ENCODE measurements at regions not wholly inside any gene's neighbourhood (a gene's known extent, or its start where the extent isn't known, plus 50 kb on each side); places are given as distances from the start of the nearest gene placed in this dataset.
"Not testable (repeated sequence)": the region's sequence is repeated elsewhere in the genome, so short reads cannot be mapped to it uniquely, and the experiment has no call there.

DNA sequence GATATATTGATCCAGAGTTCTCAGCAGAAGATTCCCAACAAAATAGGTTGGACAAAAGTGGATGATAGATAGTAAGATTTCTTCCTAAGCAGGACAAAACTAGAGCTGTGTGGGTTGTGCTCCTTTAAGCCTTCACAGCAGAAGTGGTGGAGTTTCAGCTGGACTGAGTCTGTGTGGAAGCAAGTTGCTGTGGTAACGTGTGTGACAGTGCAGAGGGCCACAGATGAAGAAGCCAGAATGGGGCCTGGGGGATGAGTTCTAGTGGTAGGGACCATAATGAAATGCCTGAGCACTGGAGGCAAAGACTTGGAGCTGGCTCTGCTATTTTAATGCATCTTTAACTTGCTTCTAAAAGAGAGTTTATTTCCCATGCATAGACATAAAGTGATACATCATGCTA lies 238.7 kb upstream of the POGK start:
- Histone ChIP-seq H2AFZ (no peak overlapping the region), H3K79me2 (ENCODE audit: low read depth) (no peaks in the 10 kb centered on the region), H3K9me2 (ENCODE audit: insufficient read depth) (no peaks in the 10 kb centered on the region), H3K27ac (no peak overlapping the region), H3F3A (ENCODE audit: insufficient read depth, low read depth) (peaks cover 17% of the 10 kb centered on the region), H4K20me1 (ENCODE audit: insufficient read depth) (no peaks in the 10 kb centered on the region), H3K9me3 (ENCODE audit: insufficient read depth, low read depth) (peaks cover 2% of the 10 kb centered on the region; the same call in 1 of the 2 replicates), H3K4me3 (no peak overlapping the region), H3K4me1 (replicated peaks; ENCODE audit: insufficient read depth) (peaks cover 40% of the 10 kb centered on the region), H3K36me3 (ENCODE audit: low read depth) (no peaks in the 10 kb centered on the region), H3K27me3 (ENCODE audit: insufficient read depth, low read depth) (no peaks in the 10 kb centered on the region), H3K4me2 (no peak overlapping the region)
- ChIA-PET CTCF (no interaction called here), POLR2A (ENCODE audit: unreplicated experiment) (no interaction called here)
- no TSS peak for BruUV-seq (replicated peaks)
- intact Hi-C loops (cut with micrococcal nuclease; ENCODE audit: unreplicated experiment) = no loop called here
- DNase-seq = no peak
- TF ChIP-seq EZH2 (IDR thresholded peaks at IDR 0.05; ENCODE audit: low read depth) (no peak), CTCF (conservative IDR thresholded peaks at IDR 0.05) (no peak)

DNA sequence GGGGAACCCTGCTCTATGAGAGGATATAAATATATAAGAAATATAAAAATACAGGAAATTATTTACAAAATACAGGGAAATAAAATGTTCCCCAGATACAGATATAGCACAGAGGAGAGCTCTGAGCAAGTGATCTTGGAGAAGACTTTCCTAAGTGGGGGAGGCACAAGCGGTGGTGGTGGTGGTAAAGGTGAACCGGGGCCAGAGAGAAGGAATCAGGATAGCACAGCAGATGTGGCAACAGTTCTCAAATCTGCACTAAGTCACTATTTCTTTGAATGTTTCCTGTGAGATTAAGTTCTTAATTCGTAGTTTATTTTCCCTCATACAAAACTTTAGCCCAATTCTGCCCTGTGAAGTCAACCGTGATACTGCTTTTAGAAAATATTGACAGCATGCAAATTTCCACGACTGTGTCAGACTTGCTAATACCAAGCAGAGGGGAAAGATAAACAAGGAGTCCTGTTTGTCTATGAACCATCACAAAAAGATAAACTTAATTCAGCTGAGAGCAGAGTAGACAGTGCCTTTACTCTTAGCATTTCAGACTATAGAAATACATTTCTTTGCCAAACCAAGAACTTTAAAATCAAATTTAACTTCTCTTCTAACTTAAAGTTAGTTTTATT lies 237.5 kb upstream of the POGK start:
- H3K9me3 ChIP-seq (ENCODE audit: insufficient read depth, low read depth) = no peaks in the 10 kb centered on the region
- no peak for TF ChIP-seq CTCF (conservative IDR thresholded peaks at IDR 0.05)
- TF ChIP-seq EZH2 (IDR thresholded peaks at IDR 0.05; ENCODE audit: low read depth) = no peak

DNA sequence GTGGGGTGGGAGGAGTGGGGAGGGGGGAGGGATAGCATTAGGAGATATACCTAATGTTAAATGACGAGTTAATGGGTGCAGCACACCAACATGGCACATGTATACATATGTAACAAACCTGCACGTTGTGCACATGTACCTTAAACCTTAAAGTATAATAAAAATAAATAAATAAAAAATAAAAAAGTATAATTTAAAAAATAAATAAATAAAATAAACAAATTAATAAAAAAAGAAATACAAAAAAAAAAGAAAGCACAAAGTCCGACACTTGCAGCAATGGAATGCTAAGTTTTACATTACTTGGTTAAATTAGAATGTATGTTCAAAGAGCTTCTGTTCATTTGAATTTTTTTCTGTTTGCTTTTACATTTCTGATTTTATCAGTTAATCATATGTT lies 236.5 kb upstream of the POGK start:
- H4K20me1 ChIP-seq (ENCODE audit: insufficient read depth); H3K36me3 ChIP-seq (ENCODE audit: low read depth); H3K79me2 ChIP-seq (ENCODE audit: low read depth); BruUV-seq (replicated peaks); CTCF ChIA-PET; H3K4me3 ChIP-seq; H3K9me3 ChIP-seq (ENCODE audit: insufficient read depth, low read depth); intact Hi-C loops (cut with micrococcal nuclease; ENCODE audit: unreplicated experiment); H2AFZ ChIP-seq; H3K27me3 ChIP-seq (ENCODE audit: insufficient read depth, low read depth); H3K9me2 ChIP-seq (ENCODE audit: insufficient read depth); DNase-seq: not testable (repeated sequence)
- Histone ChIP-seq H3F3A (ENCODE audit: insufficient read depth, low read depth) (peaks cover 17% of the 10 kb centered on the region), H3K4me2 (peak overlapping the region; percentile 55), H3K4me1 (replicated peaks; ENCODE audit: insufficient read depth) (peaks cover 36% of the 10 kb centered on the region), H3K27ac (0 out of 2 replicates have a peak overlapping the region, but pooled peaks have one; percentile 22)
- POLR2A ChIA-PET (ENCODE audit: unreplicated experiment) = interaction anchor here (0.6 kb wide), 1 partner anchor 16 kb away, joined by 12 read pairs; no protein-coding TSS in a partner anchor

More for the DNA sequence above, 237.5 kb upstream of the POGK start:
- ChIA-PET POLR2A (ENCODE audit: unreplicated experiment) (no interaction called here), CTCF (no interaction called here)
- H3F3A ChIP-seq (ENCODE audit: insufficient read depth, low read depth) = peaks cover 17% of the 10 kb centered on the region
- DNase-seq = no peak
- no peaks in the 10 kb centered on the region for H3K79me2 ChIP-seq (ENCODE audit: low read depth)
- peaks cover 36% of the 10 kb centered on the region for H3K4me1 ChIP-seq (replicated peaks; ENCODE audit: insufficient read depth)
- BruUV-seq (replicated peaks) = no TSS peak
- intact Hi-C loops (cut with micrococcal nuclease; ENCODE audit: unreplicated experiment) = no loop called here
- H3K27ac ChIP-seq = no peak overlapping the region
- no peaks in the 10 kb centered on the region for H3K9me2 ChIP-seq (ENCODE audit: insufficient read depth)
- no peaks in the 10 kb centered on the region for H3K27me3 ChIP-seq (ENCODE audit: insufficient read depth, low read depth)
- no peak overlapping the region for H3K4me3 ChIP-seq
- no peak overlapping the region for H2AFZ ChIP-seq
- 0 out of 2 replicates have a peak overlapping the region, but pooled peaks have one; percentile 1 for H3K4me2 ChIP-seq
- H4K20me1 ChIP-seq (ENCODE audit: insufficient read depth) = no peaks in the 10 kb centered on the region
- no peaks in the 10 kb centered on the region for H3K36me3 ChIP-seq (ENCODE audit: low read depth)

GRCh38 chr1:166603296-166603695 lies 236.0 kb upstream of the POGK start:
- CTCF ChIA-PET = no interaction called here
- peak; percentile 58 to 96 for DNase-seq
- Histone ChIP-seq H3K4me2 (peak overlapping the region; percentile 55), H3K9me2 (ENCODE audit: insufficient read depth) (no peaks in the 10 kb centered on the region), H3F3A (ENCODE audit: insufficient read depth, low read depth) (peaks cover 17% of the 10 kb centered on the region), H3K27me3 (ENCODE audit: insufficient read depth, low read depth) (no peaks in the 10 kb centered on the region), H2AFZ (peak overlapping the region; percentile 19; the same call in 1 of the 2 replicates), H3K9me3 (ENCODE audit: insufficient read depth, low read depth) (no peaks in the 10 kb centered on the region), H3K4me1 (replicated peaks; ENCODE audit: insufficient read depth) (peaks cover 36% of the 10 kb centered on the region), H4K20me1 (ENCODE audit: insufficient read depth) (no peaks in the 10 kb centered on the region), H3K4me3 (no peak overlapping the region), H3K27ac (peak overlapping the region; percentile 22), H3K79me2 (ENCODE audit: low read depth) (no peaks in the 10 kb centered on the region), H3K36me3 (ENCODE audit: low read depth) (no peaks in the 10 kb centered on the region)
- BruUV-seq (replicated peaks) = no TSS peak
- TF ChIP-seq EZH2 (IDR thresholded peaks at IDR 0.05; ENCODE audit: low read depth) (no peak), CTCF (conservative IDR thresholded peaks at IDR 0.05) (no peak)
- intact Hi-C loops (cut with micrococcal nuclease; ENCODE audit: unreplicated experiment) = no loop called here
- POLR2A ChIA-PET (ENCODE audit: unreplicated experiment) = interaction anchor here (0.6 kb wide), 1 partner anchor 17 kb away, joined by 12 read pairs; no protein-coding TSS in a partner anchor
